Stimulated activated CD8-positive, alpha-beta memory T cell treated with anti-CD3 and anti-CD28 coated beads, Interleukin-15, amount 100 ng/mL, for 4 hours (primary cell): ENCODE measurements at regions not wholly inside any gene's neighbourhood (a gene's known extent, or its start where the extent isn't known, plus 50 kb on each side); places are given as distances from the start of the nearest gene placed in this dataset.

ENCODE experiments used
- DNase-seq, 2 donors: peaks; one replicate each; pipeline ENCODE4 v3.0.0-alpha.2; 2020; ENCODE audit warnings: low read depth in 2 of 2

DNA sequence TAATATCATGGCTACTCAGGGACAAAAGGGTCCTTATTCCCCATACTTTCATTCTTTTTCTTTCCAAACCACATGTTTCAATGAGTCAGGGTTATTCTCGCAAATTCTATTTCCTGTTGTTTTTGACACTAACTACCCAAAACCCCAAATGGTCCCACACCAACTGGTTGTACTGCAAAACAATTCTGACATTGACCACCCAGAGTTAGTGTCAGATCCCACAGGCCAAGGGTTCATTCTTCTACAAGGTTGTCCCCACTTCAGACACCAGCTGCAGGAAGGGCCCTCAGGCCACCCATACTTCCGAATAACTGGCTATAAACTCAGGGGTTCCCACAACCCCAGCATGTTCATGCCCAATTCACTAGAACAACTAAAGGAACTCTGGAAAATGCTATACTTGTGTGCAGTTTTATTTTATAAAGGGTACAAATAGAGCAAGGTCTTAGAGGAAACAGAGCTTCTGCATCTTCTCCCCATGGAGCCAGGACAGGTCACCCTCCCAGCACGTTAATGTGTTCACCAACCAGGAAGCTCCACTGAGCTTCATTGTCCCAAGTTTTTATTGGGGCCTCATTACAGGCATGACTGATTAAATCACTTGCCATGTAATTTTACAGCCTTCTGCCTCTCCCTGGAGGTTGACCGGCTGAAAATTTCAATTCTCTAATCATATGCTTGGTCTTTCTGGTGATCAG, 334.8 kb downstream of the DRD1 start:
- no peak for DNase-seq

- DNase-seq = no peak
Measured at GRCh38 chr5:175107865-175108264, 336.1 kb downstream of the DRD1 start.

- DNase-seq = no peak
Measured at GRCh38 chr5:175107028-175107588, 336.9 kb downstream of the DRD1 start.

DNA sequence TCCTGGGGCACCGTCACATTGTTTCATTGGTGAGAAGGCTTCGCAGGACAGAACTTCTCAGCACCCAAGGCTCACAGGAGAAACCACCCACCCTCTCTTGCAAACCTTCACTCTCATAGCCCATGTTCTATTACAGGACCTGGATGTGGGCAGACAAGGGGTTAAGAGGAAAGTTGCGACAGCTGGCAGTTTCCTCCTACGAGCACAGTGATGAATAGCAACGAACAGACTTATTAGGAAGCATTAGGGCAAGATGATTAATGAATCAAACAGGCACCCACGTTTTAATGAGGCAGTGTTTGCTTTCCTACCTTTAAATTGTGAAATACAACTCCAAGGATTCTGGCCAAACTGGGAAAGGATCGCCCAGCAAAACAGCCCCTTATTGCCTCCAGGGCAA, 339.3 kb downstream of the DRD1 start:
- DNase-seq = no peak

DNA sequence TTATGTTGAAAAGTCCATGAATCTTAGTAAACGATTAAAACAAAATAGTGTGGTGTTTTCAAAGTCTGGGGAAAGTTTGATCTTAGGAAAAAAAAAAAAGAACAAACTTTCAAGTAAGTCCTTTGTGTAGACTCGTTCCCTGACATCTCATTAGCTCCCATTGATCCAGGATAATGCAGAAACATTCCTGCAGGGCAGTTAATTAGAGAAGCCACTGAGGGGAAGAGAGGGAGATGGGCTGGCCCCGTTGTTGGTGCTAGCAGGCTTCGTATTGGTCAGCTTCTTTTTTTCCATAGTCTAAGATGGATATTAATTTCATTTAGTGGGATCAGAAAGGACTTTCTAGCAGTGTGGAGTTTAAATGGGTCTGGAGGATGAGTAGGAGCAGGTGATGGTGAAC, 340.2 kb downstream of the DRD1 start:
- DNase-seq = no peak

DNA sequence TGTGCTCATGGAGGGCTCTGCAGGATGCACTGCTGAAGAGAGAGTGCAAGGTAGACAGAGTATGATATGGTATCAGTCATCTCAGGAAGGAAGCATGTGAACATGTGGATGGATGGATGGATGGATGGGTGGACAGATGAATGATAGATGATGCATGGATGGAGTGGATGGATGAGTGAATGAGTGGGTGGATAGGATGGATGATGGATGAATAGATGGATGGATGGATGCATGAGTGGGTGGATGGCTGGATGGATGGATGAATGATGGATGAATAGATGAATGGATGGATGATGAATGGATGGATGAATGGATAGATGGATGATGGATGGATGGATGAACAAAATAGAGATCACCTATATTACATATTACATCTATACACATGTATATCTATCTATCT, 341.3 kb downstream of the DRD1 start:
- DNase-seq = no peak

DNA sequence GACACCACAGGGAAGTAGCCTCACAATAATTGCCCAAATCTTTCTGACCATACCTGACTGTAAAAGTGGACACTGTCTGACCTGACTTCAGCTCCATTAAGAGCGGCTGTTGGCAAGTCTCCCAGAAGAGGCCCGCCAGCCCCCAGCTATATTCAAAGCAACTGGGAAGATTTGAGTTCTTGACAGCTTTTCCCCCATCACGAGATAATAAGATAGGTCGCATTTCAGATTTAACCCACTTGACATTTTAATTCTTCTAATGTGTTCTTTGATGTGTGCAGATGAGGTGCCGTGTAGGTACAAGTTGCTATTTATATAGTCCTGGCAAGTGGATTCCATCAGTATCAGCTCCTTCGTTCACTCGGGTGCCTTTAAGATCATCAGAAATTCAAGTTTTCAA, 345.7 kb downstream of the DRD1 start:
- DNase-seq = no peak

DNA sequence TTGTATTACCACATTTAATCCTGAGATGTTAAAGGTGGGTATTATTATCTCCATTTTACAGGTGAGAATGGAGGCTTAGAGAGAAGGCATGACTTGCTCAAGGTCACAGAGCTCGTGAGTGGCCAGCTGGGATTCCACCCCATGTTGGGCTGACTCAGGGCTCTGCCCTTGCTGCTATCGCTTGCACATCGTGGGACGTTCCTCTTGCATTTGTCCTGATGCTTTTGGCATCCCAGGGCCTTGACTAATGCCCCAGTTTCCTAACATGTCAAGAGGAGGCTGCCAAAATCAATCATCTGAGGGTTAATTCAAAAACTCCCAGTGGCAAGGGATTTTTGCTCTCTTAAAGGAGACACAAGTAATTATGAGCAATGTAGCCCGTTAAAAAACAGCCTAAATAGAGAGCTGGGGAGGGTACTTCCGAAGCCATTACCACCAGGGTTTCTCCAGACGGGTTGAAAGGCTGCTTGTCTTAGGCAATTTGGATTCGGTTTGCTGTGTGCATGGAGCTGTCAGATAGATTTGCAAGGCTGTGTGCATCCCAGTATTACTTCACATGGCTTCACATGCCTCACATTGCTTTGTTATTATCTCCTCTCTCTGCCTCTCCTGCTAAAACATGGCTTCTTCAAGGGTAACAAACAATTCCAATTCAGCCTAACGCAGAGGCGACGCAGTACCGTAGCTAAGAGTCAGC, 347.4 kb downstream of the DRD1 start:
- DNase-seq = no peak

DNA sequence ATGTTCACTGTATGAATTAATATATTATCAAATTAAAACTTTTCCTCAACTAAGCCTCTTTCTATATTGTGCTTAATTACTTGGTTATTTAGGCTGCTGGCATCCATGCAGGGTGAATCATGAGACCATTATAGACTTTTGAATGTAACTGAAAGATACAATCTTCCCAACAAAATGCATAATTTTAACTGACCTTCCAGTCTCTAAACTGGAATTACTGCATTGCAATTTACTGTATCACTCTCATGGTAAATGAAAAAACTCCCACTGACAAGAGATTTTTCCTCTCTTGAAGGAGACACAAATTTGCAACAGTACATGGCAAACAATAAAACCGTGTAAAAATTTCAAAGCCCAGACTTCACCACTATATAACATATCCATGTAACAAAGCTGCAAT, 349.5 kb downstream of the DRD1 start:
- no peak for DNase-seq

DNA sequence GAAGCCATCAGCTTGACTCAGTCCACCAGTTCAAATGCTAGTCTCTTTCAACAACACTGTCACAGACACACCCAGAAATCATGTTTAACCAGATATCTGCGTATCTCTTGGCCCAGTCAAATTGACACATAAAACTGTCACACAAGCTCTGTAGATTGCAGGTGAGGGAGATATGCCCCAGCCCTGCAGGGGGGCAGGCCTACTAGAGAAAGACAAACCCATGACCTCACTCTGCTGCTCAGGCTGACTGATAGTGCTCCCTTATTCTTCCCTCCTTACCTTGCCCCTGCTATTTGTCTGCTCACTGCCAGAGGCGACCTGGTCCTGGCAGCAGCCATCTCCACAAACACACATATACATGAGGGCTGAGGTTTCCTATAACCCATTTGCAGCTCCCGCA, 351.3 kb downstream of the DRD1 start:
- no peak for DNase-seq

DNA sequence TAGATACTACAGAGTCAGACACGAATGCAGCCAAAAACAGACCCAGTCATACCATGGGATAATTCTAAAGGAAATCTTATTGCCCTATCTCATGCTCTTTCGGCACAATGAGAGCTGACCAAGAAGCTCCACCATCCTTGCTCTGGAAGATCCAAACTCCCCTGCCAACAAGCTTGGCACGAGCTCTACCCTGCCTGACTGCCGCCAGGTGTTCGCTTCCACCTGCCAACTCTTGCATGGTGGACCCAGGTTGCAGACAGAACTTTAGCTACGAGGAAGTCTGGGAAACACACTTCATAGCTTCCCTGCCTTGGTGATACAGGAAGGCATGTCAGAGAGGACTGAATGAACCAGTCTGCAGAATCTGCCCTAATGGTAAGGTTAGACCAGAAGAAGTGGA, 355.0 kb downstream of the DRD1 start:
- no peak for DNase-seq

DNA sequence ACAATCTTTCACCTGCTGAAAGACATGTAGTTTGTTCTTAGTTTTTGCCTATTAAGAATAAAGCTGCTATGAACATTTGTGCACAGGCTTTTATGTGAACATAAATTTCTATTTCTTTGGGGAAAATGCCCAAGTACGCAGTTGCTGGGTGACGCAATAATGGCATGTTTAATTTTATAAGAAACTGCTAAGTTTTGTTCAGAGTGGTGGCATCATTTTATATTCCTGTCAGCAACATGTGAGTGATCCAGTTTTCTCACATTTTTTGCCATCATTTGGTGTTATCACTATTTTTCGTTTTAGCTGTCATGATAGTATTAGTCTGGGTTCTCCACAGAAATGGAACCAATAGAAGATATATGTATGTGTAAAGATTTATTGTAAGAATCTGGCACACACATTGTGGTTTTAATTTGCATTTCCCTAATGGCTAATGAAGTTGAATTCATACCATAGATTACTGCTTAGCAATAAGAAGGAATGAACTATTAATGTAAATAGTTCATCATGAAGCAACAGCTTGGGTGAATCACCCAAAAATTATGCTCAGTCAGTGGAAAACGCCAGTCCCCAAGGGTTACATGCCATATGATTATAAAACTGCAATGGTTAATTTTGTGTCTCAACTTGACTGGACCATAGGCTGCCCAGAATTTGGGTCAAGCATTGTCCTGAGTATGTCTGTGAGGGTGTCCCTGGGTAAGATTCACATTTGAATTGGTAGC, 358.6 kb downstream of the MSX2 start:
- DNase-seq = no peak

DNA sequence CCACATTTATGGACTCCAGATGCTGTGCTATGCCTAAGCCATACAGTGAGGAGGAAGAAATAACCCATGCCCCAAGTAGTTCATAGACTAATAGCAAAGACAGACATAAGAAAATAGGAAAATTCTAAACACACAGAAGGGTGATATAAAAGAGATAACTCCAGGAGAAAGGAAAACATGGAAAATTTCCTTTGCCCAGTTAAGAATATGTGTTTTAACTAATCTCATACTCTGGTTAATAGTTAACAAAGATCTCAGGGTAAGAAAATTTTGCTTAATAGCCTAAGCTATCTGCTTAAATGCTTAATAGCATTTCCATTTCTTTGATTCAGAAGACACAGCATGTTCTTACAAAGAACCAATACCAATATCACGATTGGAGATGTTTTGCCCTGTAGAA, 358.0 kb downstream of the MSX2 start:
- no peak for DNase-seq

DNA sequence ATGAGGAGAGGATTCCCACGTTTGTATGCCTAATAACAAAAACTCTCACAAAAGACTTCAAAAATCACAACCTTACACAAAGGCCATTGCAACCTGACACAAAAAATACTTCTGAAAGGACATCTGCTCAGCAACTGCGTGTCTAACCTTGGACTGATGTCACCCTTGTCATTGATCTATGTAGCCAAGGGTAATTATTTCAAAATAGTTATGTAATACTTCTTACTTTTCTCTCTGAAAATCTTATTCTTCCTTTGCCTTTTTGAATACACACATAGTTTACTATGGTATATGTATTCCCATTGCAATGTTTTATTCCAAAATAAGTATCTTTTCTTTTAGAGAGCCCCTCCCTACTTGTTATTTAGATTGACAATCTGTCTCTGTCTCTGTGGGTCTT, 355.3 kb downstream of the MSX2 start:
- DNase-seq = no peak

DNA sequence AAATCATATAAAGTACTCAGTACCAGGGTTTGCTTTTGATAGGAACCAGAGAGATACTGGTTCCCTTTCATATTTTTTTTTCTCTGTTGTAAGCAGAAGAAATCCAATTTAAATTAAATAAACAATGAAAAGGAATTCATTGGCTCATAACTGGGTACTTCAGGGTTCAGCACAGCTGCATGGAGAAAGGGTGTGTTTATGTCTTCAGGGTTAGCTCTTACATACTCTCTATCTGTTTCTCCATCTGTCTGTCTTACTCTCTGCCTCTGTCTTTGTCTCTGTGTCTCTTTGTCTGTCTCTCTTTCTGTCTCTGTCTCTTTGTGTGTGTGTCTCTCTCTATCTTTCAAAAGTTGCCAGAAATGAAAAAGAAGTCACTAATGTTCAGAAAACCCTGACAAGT, 345.9 kb downstream of the MSX2 start:
- DNase-seq = no peak

DNA sequence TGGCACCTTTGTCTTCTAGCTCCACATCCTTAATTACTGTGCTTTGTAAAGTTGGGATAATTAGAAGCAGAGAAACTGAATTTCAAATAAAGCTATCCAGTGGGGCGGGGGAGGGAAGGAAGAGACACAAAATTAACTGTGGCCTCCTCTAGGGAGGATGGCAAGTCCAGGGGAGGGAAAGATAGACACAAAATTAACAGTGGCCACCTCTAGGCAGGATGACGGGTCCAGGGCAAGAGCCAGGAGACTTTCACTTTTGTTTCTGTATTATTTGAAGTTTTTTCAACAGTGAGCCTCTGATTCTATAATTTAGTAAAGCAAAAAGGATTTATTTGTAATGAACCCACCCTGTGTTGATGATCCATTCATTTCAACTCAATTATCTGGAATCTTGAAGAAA, 335.9 kb downstream of the MSX2 start:
- no peak for DNase-seq

DNA sequence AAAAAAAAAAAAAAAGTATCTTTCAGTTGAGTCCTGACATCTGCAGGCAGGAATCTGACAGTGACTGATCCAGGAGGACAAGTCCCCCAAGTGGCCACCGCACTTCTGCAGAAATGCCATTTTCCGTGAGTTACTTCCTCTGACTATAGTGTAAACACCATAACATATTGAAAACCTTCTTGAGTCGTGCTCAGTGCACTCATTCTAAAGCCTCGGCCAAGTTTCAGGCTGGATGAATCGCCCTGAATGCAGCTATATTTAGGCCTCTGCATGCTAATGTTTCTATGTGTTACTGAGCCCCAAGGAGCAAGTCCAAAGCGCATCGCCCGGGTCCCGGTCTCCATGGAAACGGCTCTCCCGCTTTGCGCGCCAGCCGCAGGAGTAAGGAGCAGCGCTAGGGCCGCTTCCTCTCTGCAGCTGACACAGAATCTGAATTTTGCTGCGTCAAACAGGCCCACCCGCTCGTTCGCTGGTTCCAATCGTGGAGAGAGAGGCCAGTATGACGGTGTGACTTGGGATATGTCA, 335.4 kb downstream of the MSX2 start:
- DNase-seq = no peak

DNA sequence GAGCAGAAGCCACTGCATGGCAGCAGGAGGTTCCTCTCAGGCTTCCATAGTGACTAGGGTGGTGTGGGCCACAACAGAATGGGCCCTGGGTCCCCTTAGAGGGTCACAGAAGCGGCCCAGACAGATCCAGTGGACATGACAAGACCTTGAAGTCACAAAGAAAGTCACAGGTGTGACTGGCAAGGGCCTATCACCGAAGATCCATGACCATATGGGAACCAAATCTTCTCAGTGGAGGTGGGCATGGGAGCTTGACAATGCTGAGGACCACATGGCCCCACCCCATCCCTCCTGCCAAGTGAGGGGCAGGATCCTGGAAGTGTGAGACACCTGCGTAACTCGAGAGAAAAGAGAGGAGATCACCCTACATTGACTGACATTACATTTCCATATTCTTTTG, 332.4 kb downstream of the MSX2 start:
- DNase-seq = no peak

GRCh38 chr5:175054243-175054642, 329.9 kb downstream of the MSX2 start:
- DNase-seq = no peak

GRCh38 chr5:175052351-175052750, 328.0 kb downstream of the MSX2 start:
- DNase-seq = no peak

- DNase-seq = no peak
Measured at GRCh38 chr5:175047048-175047447, 322.7 kb downstream of the MSX2 start.

DNA sequence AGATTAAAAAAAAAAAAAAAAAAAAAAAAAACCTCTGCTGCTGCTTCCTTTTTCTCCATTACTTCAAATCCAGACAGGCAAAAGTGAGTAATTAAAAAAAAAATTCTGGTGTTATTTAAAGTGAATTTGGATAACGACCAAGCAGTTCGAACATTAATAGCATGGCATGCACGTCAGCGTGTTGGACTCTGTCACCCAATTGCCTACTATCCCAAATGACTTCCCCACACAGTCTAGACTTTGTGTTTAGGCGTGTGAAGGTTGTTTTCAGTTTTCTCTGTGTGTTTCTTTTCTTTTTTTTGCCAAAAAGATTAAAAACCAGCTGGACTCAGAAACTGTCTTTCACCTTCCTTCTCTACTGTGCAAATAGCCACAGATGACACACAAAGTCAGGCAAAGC, 321.4 kb downstream of the MSX2 start:
- DNase-seq = no peak

DNA sequence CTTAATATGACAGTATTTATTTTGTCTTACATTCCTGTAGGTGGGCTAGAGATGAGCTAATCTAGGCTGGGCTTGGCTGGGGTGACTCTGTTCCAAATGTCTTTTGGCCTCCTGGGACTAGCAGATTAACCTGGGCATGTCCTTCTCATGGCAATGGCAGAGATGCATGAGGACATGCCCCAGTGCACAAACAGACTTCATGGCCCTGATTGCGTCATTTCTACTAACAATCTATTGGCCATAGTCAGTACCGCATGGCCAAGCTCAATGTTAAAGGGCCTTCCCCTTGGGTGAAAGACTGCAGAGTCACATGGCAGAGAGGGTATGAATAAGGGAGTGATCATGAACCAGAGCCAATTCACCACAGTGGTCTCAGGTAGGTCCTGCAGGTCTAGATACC, 313.4 kb downstream of the MSX2 start:
- no peak for DNase-seq
